ENCODE measurements at regions not wholly inside any gene's neighbourhood (a gene's known extent, or its start where the extent isn't known, plus 50 kb on each side); places are given as distances from the start of the nearest gene placed in this dataset.
A peak's percentile ranks its signal among the peaks of the same experiment; 100 is the strongest.

DNA sequence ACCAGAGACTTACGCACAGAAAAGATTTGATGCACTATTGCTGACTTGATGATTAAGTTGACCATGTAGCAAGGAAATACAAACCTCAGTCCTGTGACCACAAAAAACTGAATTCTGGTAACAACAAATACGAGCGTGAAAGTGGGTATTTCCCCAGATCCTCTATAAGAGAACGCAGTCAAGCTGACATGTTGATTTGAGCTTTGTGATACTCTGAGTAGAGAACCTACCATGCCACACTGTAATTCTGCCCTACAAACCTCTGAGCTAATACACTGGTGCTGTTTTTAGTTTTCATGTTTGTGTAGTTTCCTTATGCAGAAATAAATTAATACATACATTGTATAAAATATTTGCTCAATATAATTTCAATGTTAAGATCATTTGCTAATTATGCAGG, 565.6 kb upstream of the EPHA5 start:
- no peak for DNase-seq

DNA sequence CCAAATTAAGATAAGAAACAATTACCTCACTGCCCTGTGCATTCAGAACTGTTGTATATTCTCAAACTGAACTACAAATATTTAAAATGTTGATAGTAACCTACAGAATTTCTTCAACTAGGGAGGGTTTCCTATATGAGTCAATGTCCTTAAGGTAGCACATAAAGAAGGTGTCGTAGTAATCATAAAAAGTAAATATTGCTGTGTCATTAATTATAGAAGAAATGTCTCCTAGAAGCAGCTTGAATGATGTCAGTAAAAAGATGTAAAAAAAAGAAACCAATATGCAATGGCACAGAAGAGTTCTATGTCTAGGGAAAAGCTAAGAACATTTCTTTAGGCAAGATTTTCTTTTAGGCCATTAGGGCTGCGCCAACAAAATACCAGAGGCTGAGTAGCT, 559.6 kb upstream of the EPHA5 start:
- DNase-seq = no peak

DNA sequence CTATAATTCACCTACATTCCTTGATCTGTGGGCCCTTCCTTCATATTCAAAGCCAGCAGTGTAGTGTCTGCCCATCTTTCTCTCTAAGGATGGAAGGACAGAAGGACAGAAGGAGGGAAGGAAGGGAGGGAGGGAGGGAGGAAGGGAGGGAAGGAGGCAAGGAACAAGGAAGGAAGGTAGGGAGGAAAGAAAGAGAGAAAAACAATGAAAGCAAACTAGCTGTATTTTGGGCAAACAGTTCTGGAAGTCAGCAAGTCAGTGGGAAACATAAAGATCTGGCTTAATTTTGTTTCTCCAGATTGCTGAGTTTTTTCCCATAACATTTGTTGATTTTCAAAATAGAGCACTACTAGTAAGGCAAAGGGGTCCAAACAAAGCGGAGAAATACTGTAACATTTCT, 555.2 kb upstream of the EPHA5 start:
- DNase-seq = no peak

- DNase-seq = no peak
Measured at GRCh38 chr4:66223068-66223703, 552.9 kb upstream of the EPHA5 start.

DNA sequence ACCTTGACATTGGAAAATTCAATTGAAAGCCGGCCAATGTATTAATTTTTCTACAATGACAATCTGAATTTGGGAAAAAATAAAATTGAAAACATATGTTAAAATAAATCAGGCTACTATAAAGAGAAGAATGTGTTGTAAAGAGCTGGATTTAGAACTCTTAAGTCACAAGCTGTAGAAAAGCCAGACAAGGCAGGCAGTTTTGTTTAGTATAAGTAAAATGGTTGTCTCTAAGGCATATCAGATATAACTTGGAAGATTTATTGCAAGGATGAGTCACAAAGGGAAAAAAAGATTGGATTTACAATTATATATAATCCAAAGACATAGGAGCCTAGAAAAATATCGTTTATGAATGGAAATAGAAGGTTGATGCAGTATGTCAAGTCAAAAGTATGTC, 549.1 kb upstream of the EPHA5 start:
- DNase-seq = peak; percentile 3

DNA sequence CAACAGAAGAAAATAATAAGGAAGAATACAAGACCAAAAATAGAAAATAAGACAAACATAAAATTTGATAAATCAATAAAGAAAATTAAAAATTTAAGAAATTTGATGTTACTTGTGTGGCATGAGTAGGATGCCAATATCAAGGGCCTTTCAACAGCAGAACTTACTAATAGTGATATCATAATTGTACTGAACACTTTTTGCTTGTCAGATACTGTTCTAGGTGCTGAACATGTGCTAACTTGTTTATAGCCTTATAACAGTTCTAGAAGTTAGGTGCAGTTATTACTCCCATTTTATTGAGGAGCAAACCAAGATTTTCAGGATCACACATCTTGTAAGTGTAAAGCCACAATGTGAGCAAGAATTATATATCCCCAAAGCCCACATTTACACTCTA, 546.0 kb upstream of the EPHA5 start:
- no peak for DNase-seq

GRCh38 chr4:66212489-66212888, 542.2 kb upstream of the EPHA5 start:
- DNase-seq = no peak

DNA sequence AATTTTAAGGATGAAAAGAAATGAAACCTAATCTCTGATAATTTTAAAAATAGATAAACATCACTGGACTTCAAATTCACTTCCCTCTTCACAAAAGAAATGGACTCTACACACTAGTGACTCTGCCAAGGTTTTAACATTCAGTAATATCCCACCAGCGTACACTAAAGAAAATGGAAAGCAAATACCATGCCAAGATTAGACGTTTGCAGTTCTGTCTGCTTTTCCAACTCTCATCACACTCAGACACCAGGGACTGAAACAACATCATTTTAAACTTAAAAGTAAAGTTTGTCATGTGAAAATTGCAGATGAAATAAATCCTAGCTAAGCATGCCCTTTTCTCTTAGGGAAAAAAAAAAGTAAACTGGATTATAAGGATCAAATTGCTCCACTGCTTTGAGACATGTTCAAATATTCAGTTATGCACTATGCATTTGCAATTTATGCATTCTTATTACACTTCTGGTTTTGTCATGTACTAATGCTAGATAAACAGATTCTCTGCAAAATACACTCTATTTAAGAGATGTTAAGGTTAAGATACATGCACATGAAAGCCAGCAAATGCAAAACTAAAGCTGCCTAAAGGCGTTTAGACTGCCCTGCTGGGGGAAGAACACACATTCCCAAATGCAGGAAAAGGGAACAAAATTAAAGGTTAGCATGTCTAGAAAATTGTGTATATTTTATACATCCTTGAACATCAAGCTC, 534.4 kb upstream of the EPHA5 start:
- DNase-seq = no peak

DNA sequence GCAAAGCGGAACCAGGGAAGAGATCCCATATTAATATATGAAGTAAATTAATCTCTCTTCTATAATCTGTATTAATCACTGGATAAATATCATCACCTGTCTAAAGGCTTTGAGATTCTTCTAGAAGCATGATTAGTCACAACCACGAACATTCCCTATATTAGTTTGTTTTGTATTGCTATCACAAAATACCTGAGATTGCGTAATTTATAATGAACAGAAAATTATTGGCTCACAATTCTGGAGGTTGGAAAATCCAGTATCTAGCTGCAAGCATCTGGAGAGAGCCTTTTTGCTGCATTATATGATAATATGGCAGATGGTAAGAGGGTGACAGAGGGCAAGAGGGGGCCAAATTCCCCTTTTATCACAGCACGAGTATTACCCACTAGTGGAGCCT, 532.6 kb upstream of the EPHA5 start:
- DNase-seq = no peak

- no peak for DNase-seq
Measured at GRCh38 chr4:66197451-66197850, 527.2 kb upstream of the EPHA5 start.

DNA sequence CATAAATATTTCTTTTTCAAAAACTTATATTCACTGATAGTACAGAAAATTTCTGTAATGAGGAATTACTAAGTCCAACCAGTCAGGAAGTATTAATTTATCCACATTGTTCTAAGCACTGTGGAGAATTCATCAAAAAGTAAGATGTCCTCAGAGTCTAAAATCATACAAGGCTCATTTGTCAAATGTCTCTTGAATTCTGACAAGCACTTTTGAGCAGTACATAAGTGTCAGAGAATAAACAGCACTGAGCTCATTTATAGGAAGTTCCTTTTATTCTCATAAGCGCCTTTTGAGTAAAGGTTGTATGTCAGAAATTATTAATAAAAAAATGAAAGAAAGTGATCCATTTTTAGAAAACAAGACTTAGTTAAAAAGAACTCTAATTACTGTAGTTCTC, 523.2 kb upstream of the EPHA5 start:
- DNase-seq = no peak

DNA sequence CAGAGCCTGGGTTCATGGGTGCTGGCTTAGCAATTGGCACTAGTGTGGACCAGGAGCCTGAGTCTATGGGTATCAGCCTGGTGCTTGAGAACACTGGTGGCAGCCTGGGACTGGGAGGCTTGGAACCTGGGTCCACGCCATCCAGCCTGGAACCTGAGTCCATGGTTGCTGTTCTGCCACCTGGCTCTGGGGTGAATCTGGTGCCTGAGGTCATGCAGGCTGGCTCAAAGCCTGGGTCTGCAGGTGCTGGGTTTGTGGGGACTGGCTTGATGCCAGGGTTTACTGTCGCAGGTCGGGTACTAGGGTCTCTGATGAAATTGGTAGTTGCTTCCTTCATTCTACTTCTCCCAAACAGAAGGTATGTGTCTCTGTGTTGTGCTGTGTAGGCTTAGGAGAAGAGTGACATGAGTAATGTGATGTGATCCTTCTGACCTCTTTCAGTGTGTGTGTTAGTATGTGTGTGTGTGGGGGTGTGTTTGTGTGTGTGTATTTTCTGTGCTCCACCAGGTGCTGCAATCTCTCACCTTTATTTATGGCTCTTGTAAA, 517.0 kb upstream of the EPHA5 start:
- no peak for DNase-seq

- no peak for DNase-seq
Measured at GRCh38 chr4:66186095-66186494, 515.8 kb upstream of the EPHA5 start.

GRCh38 chr4:66182636-66183035, 512.3 kb upstream of the EPHA5 start:
- peak; percentile 77 for DNase-seq

DNA sequence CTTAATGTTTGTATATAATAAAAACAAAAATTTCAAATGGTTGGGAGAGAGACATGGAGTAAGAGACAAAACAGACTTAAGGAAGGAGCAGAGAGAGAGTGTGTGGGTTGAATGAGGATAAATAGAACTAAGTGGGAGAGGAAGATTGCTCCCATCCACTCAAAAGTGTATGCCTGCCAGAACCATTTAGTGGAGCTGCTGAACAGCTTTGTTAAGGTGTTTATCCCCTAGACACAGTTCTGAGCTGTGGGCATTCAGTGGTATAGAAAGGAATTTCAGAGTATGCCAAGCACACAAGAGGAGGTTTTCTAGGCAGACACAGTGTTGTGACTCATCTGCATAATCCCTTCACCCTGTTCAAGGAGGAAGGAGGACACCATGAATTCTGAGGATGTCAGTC, 508.6 kb upstream of the EPHA5 start:
- peak; percentile 89 for DNase-seq

- DNase-seq = peak; percentile 52
Measured at GRCh38 chr4:66169341-66169740, 499.1 kb upstream of the EPHA5 start.

GRCh38 chr4:66164869-66165268, 494.6 kb upstream of the EPHA5 start:
- DNase-seq = no peak

DNA sequence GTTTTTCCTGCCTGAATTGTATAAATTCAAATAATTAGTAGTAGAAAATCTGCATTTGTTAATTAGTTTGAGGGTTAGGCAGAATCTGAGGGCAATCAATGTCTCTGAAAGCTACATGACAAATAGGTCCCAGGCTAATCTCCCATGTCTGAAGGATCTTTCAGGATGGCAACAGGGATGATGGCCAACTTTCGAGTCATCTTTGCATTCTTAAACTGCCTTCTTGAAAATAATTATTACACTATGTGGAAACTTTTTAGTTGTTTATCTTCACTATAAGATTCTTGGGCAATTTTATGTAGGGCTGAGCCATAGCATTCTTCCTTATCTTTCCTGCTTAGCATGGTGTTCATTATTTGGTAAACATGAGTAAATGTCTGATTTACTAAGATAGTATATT, 490.3 kb upstream of the EPHA5 start:
- peak; percentile 58 for DNase-seq

DNA sequence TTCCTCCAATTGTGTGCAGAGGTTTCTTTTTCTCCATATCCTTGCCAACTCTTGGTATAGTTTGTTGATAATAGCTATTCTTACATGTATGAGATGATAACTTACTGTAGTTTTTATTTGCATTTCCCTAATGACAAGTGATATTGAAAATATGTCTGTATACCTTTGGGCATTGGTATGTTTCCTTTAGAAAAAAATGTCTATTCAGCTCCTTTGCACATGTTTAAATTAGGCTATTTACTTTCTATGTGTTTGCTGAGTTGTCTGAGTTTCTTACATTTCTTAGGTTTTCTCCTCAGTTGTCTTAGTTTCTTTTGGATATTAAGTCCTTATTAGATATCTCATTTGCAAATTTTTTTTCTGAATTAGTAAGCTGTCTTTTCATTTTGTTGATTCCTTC, 487.3 kb upstream of the EPHA5 start:
- no peak for DNase-seq

GRCh38 chr4:66130042-66130441, 459.8 kb upstream of the EPHA5 start:
- no peak for DNase-seq

- DNase-seq = no peak
Measured at GRCh38 chr4:66123831-66124413, 453.6 kb upstream of the EPHA5 start.

- peak; percentile 43 for DNase-seq
Measured at GRCh38 chr4:66123190-66123589, 452.9 kb upstream of the EPHA5 start.

- DNase-seq = peak; percentile 7
Measured at GRCh38 chr4:66115231-66115630, 444.9 kb upstream of the EPHA5 start.

- no peak for DNase-seq
Measured at GRCh38 chr4:66108898-66109297, 438.6 kb upstream of the EPHA5 start.
